ENCODE measurements at regions not wholly inside any gene's neighbourhood (a gene's known extent, or its start where the extent isn't known, plus 50 kb on each side); places are given as distances from the start of the nearest gene placed in this dataset.

DNA sequence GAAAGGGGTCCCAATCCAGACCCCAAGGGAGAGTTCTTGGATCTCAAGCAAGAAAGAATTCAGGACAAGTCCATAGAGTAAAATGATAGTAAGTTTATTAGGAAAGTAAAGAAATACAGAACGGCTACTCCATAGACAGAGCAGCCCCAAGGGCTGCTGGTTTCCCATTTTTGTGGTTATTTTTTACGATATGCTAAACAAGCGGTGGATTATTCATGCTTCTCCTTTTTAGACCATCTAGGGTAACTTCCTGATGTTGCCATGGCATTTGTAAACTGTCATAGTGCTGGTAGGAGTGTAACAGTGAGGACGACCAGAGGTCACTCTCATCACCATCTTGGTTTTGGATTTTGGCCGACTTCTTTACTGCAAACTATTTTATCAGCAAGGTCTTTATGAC lies 1033.4 kb downstream of the SORCS3 start:
- no peak for DNase-seq
- Histone ChIP-seq H3K4me3 (no peak overlapping the region), H3K36me3 (no peaks in the 10 kb centered on the region), H3K27me3 (replicated peaks in 1 of 7) (no peaks in the 10 kb centered on the region), H3K27ac (no peak overlapping the region), H3K4me1 (no peaks in the 10 kb centered on the region), H3K9me3 (peaks cover 0 to 57% (median 33%) of the 10 kb centered on the region in 8 donors)
- intact Hi-C loops (cut with DNase I; ENCODE audit: low total_unique reads) = no loop called here
- 81 to 89% (median 85%) methylated on average over 5 of the region's 5 CpGs for WGBS, 5 donors
- TF ChIP-seq, protein P1, sequence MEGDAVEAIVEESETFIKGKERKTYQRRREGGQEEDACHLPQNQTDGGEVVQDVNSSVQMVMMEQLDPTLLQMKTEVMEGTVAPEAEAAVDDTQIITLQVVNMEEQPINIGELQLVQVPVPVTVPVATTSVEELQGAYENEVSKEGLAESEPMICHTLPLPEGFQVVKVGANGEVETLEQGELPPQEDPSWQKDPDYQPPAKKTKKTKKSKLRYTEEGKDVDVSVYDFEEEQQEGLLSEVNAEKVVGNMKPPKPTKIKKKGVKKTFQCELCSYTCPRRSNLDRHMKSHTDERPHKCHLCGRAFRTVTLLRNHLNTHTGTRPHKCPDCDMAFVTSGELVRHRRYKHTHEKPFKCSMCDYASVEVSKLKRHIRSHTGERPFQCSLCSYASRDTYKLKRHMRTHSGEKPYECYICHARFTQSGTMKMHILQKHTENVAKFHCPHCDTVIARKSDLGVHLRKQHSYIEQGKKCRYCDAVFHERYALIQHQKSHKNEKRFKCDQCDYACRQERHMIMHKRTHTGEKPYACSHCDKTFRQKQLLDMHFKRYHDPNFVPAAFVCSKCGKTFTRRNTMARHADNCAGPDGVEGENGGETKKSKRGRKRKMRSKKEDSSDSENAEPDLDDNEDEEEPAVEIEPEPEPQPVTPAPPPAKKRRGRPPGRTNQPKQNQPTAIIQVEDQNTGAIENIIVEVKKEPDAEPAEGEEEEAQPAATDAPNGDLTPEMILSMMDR (IDR thresholded peaks at IDR 0.05 in 8 of 11, conservative IDR thresholded peaks at IDR 0.05 in 3 of 11) = no peak
- TF ChIP-seq POLR2A (IDR thresholded peaks at IDR 0.05) (no peak), POLR2AphosphoS5 (IDR thresholded peaks at IDR 0.05) (no peak)

DNA sequence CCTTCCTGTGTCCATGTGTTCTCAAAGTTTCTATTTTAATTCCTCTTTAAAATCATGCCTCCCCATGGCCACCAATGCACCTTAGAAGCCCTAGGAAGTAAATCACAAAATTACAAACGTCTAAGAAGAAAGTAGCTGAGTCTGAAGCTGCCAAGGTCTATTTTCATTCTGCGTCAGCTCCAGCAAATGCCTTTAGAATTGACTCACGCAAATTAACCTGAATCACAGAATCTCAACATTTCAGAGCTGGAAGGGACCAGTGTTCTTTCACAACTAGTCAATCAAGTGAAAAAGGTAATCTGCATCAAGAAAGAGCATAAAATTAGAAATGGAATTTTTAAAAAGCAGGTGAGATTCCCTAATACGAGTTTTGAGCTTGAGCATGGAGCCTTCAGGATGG lies 1017.6 kb downstream of the SORCS3 start:
- no peaks in the 10 kb centered on the region for H3K36me3 ChIP-seq
- TF ChIP-seq POLR2AphosphoS5 (IDR thresholded peaks at IDR 0.05) (no peak), POLR2A (IDR thresholded peaks at IDR 0.05) (no peak)
- TF ChIP-seq, protein P1 (IDR thresholded peaks at IDR 0.05 in 8 of 11, conservative IDR thresholded peaks at IDR 0.05 in 3 of 11) = no peak
- peaks cover 0 to 3% (median 0%) of the 10 kb centered on the region in 8 donors for H3K9me3 ChIP-seq
- no peaks in the 10 kb centered on the region for H3K27me3 ChIP-seq (replicated peaks in 1 of 7)
- intact Hi-C loops (cut with DNase I; ENCODE audit: low total_unique reads) = no loop called here
- H3K27ac ChIP-seq = no peak overlapping the region
- no peak overlapping the region for H3K4me3 ChIP-seq
- no peaks in the 10 kb centered on the region for H3K4me1 ChIP-seq
- DNase-seq = no peak
- 46 to 75% (median 63%) methylated on average over 4 of the region's 4 CpGs for WGBS, 5 donors

GRCh38 chr10:105656856-105657255 lies 1015.8 kb downstream of the SORCS3 start:
- Histone ChIP-seq H3K36me3 (no peaks in the 10 kb centered on the region), H3K4me1 (no peaks in the 10 kb centered on the region), H3K9me3 (peaks cover 0 to 8% (median 0%) of the 10 kb centered on the region in 8 donors), H3K27ac (no peak overlapping the region), H3K27me3 (replicated peaks in 1 of 7) (no peaks in the 10 kb centered on the region), H3K4me3 (no peak overlapping the region)
- DNase-seq = no peak
- TF ChIP-seq POLR2AphosphoS5 (IDR thresholded peaks at IDR 0.05) (no peak), POLR2A (IDR thresholded peaks at IDR 0.05) (no peak)
- TF ChIP-seq, protein P1 (IDR thresholded peaks at IDR 0.05 in 8 of 11, conservative IDR thresholded peaks at IDR 0.05 in 3 of 11) = no peak
- intact Hi-C loops (cut with DNase I; ENCODE audit: low total_unique reads) = no loop called here

DNA sequence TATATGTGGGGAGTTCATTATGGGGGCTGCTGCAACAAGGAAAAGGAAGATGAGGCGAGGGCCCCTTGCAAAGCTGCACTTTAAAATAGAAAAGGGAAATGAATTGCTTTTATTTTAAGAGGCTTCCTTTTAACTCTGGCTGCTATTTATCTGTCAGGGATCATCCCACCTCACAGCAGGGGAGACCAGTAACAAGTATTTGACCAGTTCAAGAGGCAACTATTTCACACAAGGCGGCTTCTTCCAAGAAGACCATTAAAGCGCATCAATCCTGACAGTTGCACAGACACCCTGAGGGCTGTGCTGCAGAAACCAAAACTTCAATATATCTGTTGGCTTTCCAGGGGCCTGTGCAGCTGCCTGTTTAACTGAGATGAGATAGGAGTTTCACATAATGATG lies 1009.2 kb downstream of the SORCS3 start:
- Histone ChIP-seq H3K9me3 (peaks cover 0 to 8% (median 0%) of the 10 kb centered on the region in 8 donors), H3K27me3 (replicated peaks in 1 of 7) (no peaks in the 10 kb centered on the region), H3K36me3 (no peaks in the 10 kb centered on the region), H3K4me3 (no peak overlapping the region), H3K4me1 (no peaks in the 10 kb centered on the region), H3K27ac (no peak overlapping the region)
- DNase-seq = no peak
- TF ChIP-seq POLR2AphosphoS5 (IDR thresholded peaks at IDR 0.05) = no peak
- TF ChIP-seq, protein P1 (IDR thresholded peaks at IDR 0.05 in 8 of 11, conservative IDR thresholded peaks at IDR 0.05 in 3 of 11) = no peak
- TF ChIP-seq POLR2A (IDR thresholded peaks at IDR 0.05) = no peak
- 38 to 59% (median 48%) methylated on average over 3 of the region's 3 CpGs for WGBS, 5 donors
- intact Hi-C loops (cut with DNase I; ENCODE audit: low total_unique reads) = no loop called here

All from spleen (tissue), 11 donors.